K562 (cell line): ENCODE measurements at regions not wholly inside any gene's neighbourhood (a gene's known extent, or its start where the extent isn't known, plus 50 kb on each side); places are given as distances from the start of the nearest gene placed in this dataset.

ENCODE experiments used
- ATAC-seq: fragments of 200-7000 bp; cut with Tn5 transposase; 3 replicates; pipeline ENCODE4 v1.9.1; 2020; ENCODE audit warnings: moderate library complexity
- BruUV-seq: library from RNA; stranded (reverse); fragments of 400-500 nt; replicated peaks from 2 replicates; lab custom pipeline; 2021; lab: Mats Ljungman, UMichigan
- CTCF ChIA-PET: fragments of 300-600 bp; formaldehyde crosslinking; extraction: SDS; loops from one replicate; lab custom pipeline; 2021; ENCODE audit warnings: low intra/inter-chr PET ratio; lab: Yijun Ruan, JAX
- POLR2A ChIA-PET: fragments of 300-600, 350-650 bp; sonication (Branson Sonifier 250); formaldehyde crosslinking; extraction: SDS; loops from one replicate; lab custom pipeline; 2021; ENCODE audit warnings: antibody characterized with exemption, inconsistent platforms; lab: Yijun Ruan, JAX
- DNase-seq, 4 experiments: peaks; one replicate each; pipeline versions ENCODE4 v3.0.0 to v3.0.0-alpha.2; 2011 to 2018; ENCODE audit warnings: low spot score in 3 of 4, mixed read lengths in 3 of 4; ENCODE audit errors: extremely low read depth in 1 of 4
- FAIRE-seq: peaks from 2 replicates; lab custom pipeline; 2011; peaks lifted over from hg19 to GRCh38; lab: Jason Lieb, UNC
- H2AFZ ChIP-seq: 2 replicates; pipeline ENCODE4 v1.6.0; 2011; ENCODE audit warnings: low read depth, low read length, control low read depth, inconsistent platforms
- H3K27ac ChIP-seq: fragments of 200-600 bp; 3 replicates; pipeline ENCODE4 v1.8.0; 2011; ENCODE audit warnings: low read depth, mild to moderate bottlenecking, control low read depth, inconsistent platforms, low read length, moderate library complexity, mixed read lengths; ENCODE audit errors: extremely low read depth
- H3K27me3 ChIP-seq, 2 experiments: fragments of 300-600 bp in 1 of 2; 2 replicates in 1 of 2; 3 replicates in 1 of 2; pipeline versions ENCODE4 v1.6.0 to v1.8.0; 2011; ENCODE audit warnings: inconsistent platforms in 2 of 2, low read length in 2 of 2, mild to moderate bottlenecking in 1 of 2, mixed read lengths in 1 of 2, moderate library complexity in 1 of 2; ENCODE audit not compliant: control insufficient read depth in 2 of 2, insufficient read depth in 2 of 2
- H3K36me3 ChIP-seq: fragments of 300-600 bp; 3 replicates; pipeline ENCODE4 v1.8.0; 2011; ENCODE audit warnings: mild to moderate bottlenecking, low read length, inconsistent platforms; ENCODE audit not compliant: control insufficient read depth, insufficient read depth
- H3K4me1 ChIP-seq, 2 experiments: fragments of 200-600 bp in 1 of 2; replicated peaks in 1 of 2; 2 replicates in 1 of 2; 3 replicates in 1 of 2; pipeline versions ENCODE4 v1.5.1 to v1.8.0; 2011; ENCODE audit warnings: inconsistent platforms in 2 of 2, low read length in 2 of 2, mild to moderate bottlenecking in 1 of 2, mixed read lengths in 1 of 2, moderate library complexity in 1 of 2; ENCODE audit not compliant: control insufficient read depth in 2 of 2, insufficient read depth in 2 of 2
- H3K4me2 ChIP-seq: 2 replicates; pipeline ENCODE4 v1.6.1; 2011; ENCODE audit warnings: low read length, control low read depth, inconsistent platforms, mixed read lengths; ENCODE audit not compliant: insufficient read depth
- H3K4me3 ChIP-seq: fragments of 200-600 bp; sonication (generic), shearing (Covaris generic); 2 replicates; pipeline ENCODE4 v1.5.1; 2016; ENCODE audit warnings: control low read depth, inconsistent platforms
- H3K79me2 ChIP-seq: fragments of 200-600 bp; 3 replicates; pipeline ENCODE4 v1.8.0; 2011; ENCODE audit warnings: low read length, inconsistent platforms; ENCODE audit not compliant: control insufficient read depth, insufficient read depth
- H3K9ac ChIP-seq, 2 experiments: 2 replicates each; pipeline versions ENCODE4 v1.6.0 to v1.6.1; 2011; ENCODE audit warnings: low read depth in 2 of 2, low read length in 2 of 2, control low read depth in 1 of 2, inconsistent platforms in 1 of 2, mild to moderate bottlenecking in 1 of 2, mixed read lengths in 1 of 2; ENCODE audit not compliant: insufficient read depth in 1 of 2
- H3K9me1 ChIP-seq: one replicate; pipeline ENCODE4 v1.6.0; 2011; ENCODE audit warnings: inconsistent platforms, mild to moderate bottlenecking, low read length, moderate library complexity; ENCODE audit not compliant: control insufficient read depth, insufficient read depth
- H3K9me3 ChIP-seq: replicated peaks from 2 replicates; pipeline ENCODE4 v1.5.1; 2011; ENCODE audit warnings: low read depth, low read length, inconsistent platforms; ENCODE audit not compliant: control insufficient read depth, insufficient read depth
- H4K20me1 ChIP-seq: replicated peaks from 2 replicates; pipeline ENCODE4 v1.6.1; 2011; ENCODE audit warnings: low read length, inconsistent platforms, mixed read lengths; ENCODE audit not compliant: control insufficient read depth, insufficient read depth
- EP300 ChIP-seq: IDR thresholded peaks from 2 replicates; pipeline ENCODE4 v1.6.1; 2012; ENCODE audit warnings: low read length, improper control_type of control experiment
- GATAD2A ChIP-seq: fragments of 450-650 bp; IDR thresholded peaks from 2 replicates; pipeline ENCODE4 v1.6.1; 2017
- L3MBTL2 ChIP-seq: fragments of 450-650 bp; IDR thresholded peaks from 2 replicates; pipeline ENCODE4 v1.6.1; 2016; ENCODE audit warnings: mild to moderate bottlenecking, moderate library complexity
- MAZ ChIP-seq, 2 experiments: fragments of 450-650 bp in 1 of 2; sonication (generic) in 1 of 2; formaldehyde crosslinking; IDR thresholded peaks in 1 of 2; conservative IDR thresholded peaks in 1 of 2; 2 replicates each; pipeline versions ENCODE4 v1.4.0 to v1.5.0; 2020; ENCODE audit warnings: mild to moderate bottlenecking in 1 of 2, missing genetic modification reagents in 1 of 2
- POLR2AphosphoS2 ChIP-seq: IDR thresholded peaks from 2 replicates; pipeline ENCODE4 v1.6.1; 2012; ENCODE audit warnings: low read length, improper control_type of control experiment
- POLR2AphosphoS5 ChIP-seq: IDR thresholded peaks from 2 replicates; pipeline ENCODE4 v1.6.1; 2011; ENCODE audit warnings: mild to moderate bottlenecking, low read depth, low read length, moderate library complexity; ENCODE audit not compliant: control insufficient read depth, insufficient read depth
- POLR2G ChIP-seq: fragments of 200-400 bp; formaldehyde crosslinking; IDR thresholded peaks from 2 replicates; pipeline ENCODE4 v1.6.1; 2017; ENCODE audit warnings: low read depth, mild to moderate bottlenecking, antibody characterized with exemption, low read length, moderate library complexity
- RBM25 ChIP-seq: fragments of 200-400 bp; formaldehyde crosslinking; IDR thresholded peaks from 2 replicates; pipeline ENCODE4 v1.6.1; 2018; ENCODE audit warnings: low read length, low read depth, moderate library complexity; ENCODE audit not compliant: severe bottlenecking
- SP2 ChIP-seq: IDR thresholded peaks from 2 replicates; pipeline ENCODE4 v1.6.1; 2011; ENCODE audit warnings: mild to moderate bottlenecking, low read depth, low read length, moderate library complexity; ENCODE audit not compliant: poor library complexity, severe bottlenecking; ENCODE audit errors: extremely low read depth
- ZFP36 ChIP-seq: fragments of 150-350 bp; IDR thresholded peaks from 2 replicates; pipeline ENCODE4 v1.6.1; 2018; ENCODE audit warnings: low read length, low read depth; ENCODE audit not compliant: partially characterized antibody
- ZNF239 ChIP-seq: fragments of 250-450 bp; sonication (Bioruptor Pico); IDR thresholded peaks from 2 replicates; pipeline ENCODE4 v1.4.0; 2020; ENCODE audit warnings: mild to moderate bottlenecking
- ZNF445 ChIP-seq: fragments of 250-450 bp; sonication (Bioruptor Pico); IDR thresholded peaks from 2 replicates; pipeline ENCODE4 v1.4.0; 2020; ENCODE audit warnings: low read depth, mild to moderate bottlenecking, moderate library complexity
- ZNF561 ChIP-seq: fragments of 450-650 bp; formaldehyde crosslinking; conservative IDR thresholded peaks from 2 replicates; pipeline ENCODE4 v1.4.0; 2020; ENCODE audit warnings: mild to moderate bottlenecking, moderate library complexity
- WGBS: fragments of 100-300 bp; shearing (Covaris generic); methylation state at CpG from one replicate; pipeline ENCODE4 v1.1.6; 2016; ENCODE audit warnings: low coverage, mixed read lengths; ENCODE audit not compliant: insufficient coverage; ENCODE audit errors: missing lambda C conversion rate; 5-methylcytosine and 5-hydroxymethylcytosine counted together
- in situ Hi-C: fragments of 300-500 bp; cut with MboI; formaldehyde crosslinking; loops from 4 replicates; pipeline ENCODE4 v1.15.0; 2018; ENCODE audit warnings: inconsistent platforms, mixed read lengths
- intact Hi-C: fragments of 100-400 bp; cut with micrococcal nuclease; formaldehyde crosslinking; loops from 2 replicates; pipeline ENCODE4 v1.14.2; 2022
- TF ChIP-seq, protein P1 (sequence below): fragments of 250-450 bp; sonication (Bioruptor Pico); IDR thresholded peaks from 2 replicates; pipeline ENCODE4 v1.5.0; 2021; ENCODE audit warnings: mild to moderate bottlenecking, borderline replicate concordance
- TF ChIP-seq, protein P2 (sequence below): sonication (generic); formaldehyde crosslinking; IDR thresholded peaks from 2 replicates; pipeline ENCODE4 v1.8.0; 2022; ENCODE audit warnings: mild to moderate bottlenecking, low read depth, missing genetic modification reagents
- TF ChIP-seq, protein P3 (sequence below): sonication (generic); formaldehyde crosslinking; IDR thresholded peaks from 2 replicates; pipeline ENCODE4 v1.8.0; 2022; ENCODE audit warnings: mild to moderate bottlenecking, missing genetic modification reagents

DNA sequence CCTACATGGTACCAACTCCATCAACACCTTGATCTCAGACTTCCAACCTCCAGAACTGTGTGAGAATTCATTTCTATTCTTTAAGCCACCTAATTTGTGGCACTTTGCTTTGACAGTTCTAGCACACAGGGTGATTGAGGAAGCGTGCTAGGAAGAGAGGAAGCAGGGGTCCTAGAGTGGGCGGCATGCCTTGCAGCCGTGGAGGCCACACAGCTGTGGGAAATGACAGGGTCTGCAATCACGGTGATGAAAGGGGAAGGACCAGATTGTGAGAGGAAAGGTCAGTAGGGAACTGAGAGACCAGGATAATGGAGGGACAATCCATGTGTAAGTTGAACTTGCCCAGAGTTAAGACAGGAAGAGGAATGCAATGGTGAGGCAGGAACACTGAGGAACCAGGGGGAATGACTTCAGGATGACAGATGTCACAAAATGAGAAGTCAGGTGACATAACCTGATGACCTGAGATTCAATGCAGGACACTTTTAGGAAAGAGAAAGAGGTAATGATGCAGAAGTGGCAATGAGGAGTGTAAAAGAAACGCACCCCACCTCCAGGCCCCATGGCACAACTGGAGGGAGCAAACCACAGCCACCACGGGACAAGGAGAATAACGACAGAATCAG lies 87.3 kb upstream of the PIK3CG start (continued):
- TF ChIP-seq POLR2AphosphoS2 (peak; percentile 72; the same call in 1 of the 2 replicates), MAZ (CRISPR knock-in tag; conservative IDR thresholded peaks at IDR 0.05 in 1 of 2, IDR thresholded peaks at IDR 0.05 in 1 of 2) (0 out of 4 replicates have a peak, but pooled peaks of 1 of the 2 experiments have one; percentile 15)

DNA sequence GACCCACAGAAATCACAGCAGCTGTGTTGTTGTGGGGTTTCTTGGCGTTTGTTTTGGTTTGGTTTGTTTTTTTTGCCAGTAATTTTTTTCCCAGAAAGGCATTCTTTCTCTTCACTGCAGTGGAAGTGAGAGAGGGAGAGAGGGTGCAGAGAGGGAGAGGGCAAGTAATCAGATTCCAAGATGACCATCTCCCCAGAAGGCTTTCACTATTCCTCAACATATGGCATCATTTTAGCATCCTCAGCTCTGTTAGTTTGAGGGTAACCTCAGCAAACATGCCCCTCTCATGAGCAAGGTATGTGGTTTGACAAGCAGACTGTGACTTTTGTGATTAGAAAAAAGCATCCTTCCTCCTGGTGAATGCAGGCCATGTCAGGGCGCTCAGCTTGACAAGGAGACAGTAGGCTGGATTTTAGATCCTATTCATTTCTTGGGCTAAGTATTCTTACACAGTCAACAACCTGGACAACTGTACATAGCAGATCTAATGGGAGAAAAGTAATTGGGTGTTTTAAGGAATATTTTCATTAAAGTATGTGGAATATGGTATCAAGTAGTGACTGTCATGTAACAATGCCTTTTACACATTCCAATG lies 86.3 kb upstream of the PIK3CG start:
- no peak for ATAC-seq
- H3K9me3 ChIP-seq = peaks cover 6% of the 10 kb centered on the region
- H3K4me3 ChIP-seq = no peak overlapping the region
- in situ Hi-C loops = no loop called here
- no peaks in the 10 kb centered on the region for H3K27me3 ChIP-seq
- H3K36me3 ChIP-seq = peaks cover 63% of the 10 kb centered on the region
- no peak overlapping the region for H3K27ac ChIP-seq
- DNase-seq = no peak
- POLR2A ChIA-PET = interaction anchor here (0.6 to 5.1 kb wide), 14 partner anchors 9 to 584 kb away, joined by 3 to 37 read pairs (median 4); partner anchors contain the start of gene CCDC71L
- intact Hi-C loops = loop anchor here (10.0 kb wide), 1 partner anchor 494 kb away; the partner anchor contains the start of gene NAMPT
- peaks cover 12 to 60% of the 10 kb centered on the region in 2 experiments; a peak in 4 of 5 replicates for H3K4me1 ChIP-seq
- no peaks in the 10 kb centered on the region for H4K20me1 ChIP-seq
- H3K9me1 ChIP-seq = no peaks in the 10 kb centered on the region
- CTCF ChIA-PET = no interaction called here
- no peak for FAIRE-seq
- H3K79me2 ChIP-seq = peaks cover 88% of the 10 kb centered on the region
- H2AFZ ChIP-seq = no peak overlapping the region
- WGBS = 52% methylated on average over 2 of the region's 2 CpGs
- no TSS peak for BruUV-seq
- peak overlapping the region; percentile 90; the same call in 1 of the 2 replicates for H3K4me2 ChIP-seq
- H3K9ac ChIP-seq = no peak overlapping the region
- TF ChIP-seq GATAD2A (no peak), POLR2G (peak; percentile 8; the same call in 1 of the 2 replicates), ZFP36 (no peak), ZNF239 (CRISPR knock-in tag) (peak; percentile 95), L3MBTL2 (no peak), ZNF445 (no peak), POLR2AphosphoS5 (0 out of 2 replicates have a peak, but pooled peaks have one; percentile 29), SP2 (no peak), EP300 (no peak), RBM25 (peak; percentile 74), ZNF561 (CRISPR knock-in tag) (no peak)
- TF ChIP-seq, protein P1, sequence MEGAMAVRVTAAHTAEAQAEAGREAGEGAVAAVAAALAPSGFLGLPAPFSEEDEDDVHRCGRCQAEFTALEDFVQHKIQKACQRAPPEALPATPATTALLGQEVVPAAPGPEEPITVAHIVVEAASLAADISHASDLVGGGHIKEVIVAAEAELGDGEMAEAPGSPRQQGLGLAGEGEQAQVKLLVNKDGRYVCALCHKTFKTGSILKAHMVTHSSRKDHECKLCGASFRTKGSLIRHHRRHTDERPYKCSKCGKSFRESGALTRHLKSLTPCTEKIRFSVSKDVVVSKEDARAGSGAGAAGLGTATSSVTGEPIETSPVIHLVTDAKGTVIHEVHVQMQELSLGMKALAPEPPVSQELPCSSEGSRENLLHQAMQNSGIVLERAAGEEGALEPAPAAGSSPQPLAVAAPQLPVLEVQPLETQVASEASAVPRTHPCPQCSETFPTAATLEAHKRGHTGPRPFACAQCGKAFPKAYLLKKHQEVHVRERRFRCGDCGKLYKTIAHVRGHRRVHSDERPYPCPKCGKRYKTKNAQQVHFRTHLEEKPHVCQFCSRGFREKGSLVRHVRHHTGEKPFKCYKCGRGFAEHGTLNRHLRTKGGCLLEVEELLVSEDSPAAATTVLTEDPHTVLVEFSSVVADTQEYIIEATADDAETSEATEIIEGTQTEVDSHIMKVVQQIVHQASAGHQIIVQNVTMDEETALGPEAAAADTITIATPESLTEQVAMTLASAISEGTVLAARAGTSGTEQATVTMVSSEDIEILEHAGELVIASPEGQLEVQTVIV (CRISPR knock-in tag) = no peak
- TF ChIP-seq, protein P2, sequence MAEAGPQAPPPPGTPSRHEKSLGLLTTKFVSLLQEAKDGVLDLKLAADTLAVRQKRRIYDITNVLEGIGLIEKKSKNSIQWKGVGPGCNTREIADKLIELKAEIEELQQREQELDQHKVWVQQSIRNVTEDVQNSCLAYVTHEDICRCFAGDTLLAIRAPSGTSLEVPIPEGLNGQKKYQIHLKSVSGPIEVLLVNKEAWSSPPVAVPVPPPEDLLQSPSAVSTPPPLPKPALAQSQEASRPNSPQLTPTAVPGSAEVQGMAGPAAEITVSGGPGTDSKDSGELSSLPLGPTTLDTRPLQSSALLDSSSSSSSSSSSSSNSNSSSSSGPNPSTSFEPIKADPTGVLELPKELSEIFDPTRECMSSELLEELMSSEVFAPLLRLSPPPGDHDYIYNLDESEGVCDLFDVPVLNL (CRISPR knock-in tag) = no peak
- TF ChIP-seq, protein P3, sequence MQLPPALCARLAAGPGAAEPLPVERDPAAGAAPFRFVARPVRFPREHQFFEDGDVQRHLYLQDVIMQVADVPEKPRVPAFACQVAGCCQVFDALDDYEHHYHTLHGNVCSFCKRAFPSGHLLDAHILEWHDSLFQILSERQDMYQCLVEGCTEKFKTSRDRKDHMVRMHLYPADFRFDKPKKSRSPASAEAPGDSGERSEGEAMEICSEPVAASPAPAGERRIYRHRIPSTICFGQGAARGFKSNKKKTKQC = no peak
